ENCODE measurements at regions not wholly inside any gene's neighbourhood (a gene's known extent, or its start where the extent isn't known, plus 50 kb on each side); places are given as distances from the start of the nearest gene placed in this dataset.

DNA sequence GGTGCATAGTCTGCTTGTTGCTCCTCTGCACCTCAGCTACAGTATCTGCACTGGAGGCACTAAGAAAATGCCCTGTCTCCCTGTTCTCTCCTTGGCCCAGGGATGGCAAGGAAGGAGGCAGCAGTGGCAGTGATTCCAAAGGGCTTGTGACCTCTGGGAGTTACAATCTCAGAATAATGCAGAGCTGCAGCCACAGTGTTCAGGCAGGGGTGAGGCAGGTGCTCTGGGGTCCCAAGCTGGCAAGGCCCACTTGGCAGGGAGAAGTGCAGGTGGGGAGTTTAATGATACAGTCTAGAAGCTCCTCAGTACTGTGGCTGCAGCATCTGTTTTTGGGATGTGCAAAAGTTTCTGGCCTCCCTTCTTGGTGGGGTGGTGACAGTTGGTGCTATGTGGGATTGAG, 456.4 kb downstream of the CCSER2 start:
- no peak for DNase-seq (ENCODE audit: low read depth)

DNA sequence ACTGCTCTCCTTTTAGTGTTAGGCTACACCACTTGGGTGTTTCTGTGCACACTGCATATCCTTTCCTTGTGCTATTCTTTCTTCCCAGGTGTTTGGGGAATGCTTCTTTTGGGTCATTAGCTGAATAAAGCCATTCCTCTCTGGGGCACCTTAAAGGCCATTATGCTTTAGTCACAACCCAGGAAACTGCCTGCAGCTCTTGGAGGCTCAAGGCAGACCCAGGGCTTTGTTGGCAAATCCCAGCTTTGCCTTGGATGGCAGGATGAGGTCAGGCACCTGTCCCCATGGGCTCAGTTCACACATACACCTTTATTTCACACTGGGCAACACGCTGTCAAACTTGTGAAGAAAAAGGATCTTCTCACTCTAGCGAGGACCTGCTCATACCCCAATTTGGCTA, 460.6 kb downstream of the CCSER2 start:
- no peak for DNase-seq (ENCODE audit: low read depth)

DNA sequence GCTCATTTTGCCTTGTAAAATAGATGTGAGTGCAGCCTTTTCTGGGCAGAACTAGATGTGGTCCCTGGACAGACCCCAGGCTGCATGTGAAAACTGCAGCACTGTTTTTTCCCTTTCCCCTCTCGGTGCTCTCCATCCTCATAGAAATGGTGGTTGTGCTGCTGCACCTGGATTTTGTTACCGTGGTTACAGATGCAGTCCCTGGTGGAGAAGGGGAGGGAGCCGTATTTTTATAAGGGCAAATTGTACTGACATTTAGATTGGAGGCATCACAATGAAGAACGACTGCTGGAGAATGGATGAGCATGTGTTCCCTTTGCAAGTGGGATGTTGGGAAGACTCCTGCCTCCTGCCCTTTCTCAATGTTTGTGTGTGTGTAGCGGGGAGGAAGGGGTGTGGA, 469.9 kb downstream of the CCSER2 start:
- no peak for DNase-seq (ENCODE audit: low read depth)

DNA sequence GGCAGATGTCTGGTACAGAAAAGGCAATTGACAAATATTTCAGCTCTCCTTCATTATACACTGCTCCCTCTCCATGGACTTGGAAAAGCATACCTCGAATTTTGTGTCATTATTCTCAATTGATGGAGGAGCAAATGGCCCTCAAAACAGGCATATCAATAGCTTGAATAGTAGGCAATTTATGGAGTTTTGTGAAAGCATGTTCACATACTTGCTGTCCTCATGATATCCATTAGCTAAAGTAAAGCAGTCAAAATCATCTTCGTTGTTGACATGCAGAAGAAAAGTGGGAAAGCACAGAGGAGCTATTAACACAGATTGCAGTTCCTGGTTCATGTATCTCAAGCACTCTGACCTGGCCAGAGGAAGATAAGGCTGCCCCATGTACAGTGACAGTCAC, 472.8 kb downstream of the CCSER2 start:
- DNase-seq (ENCODE audit: low read depth): no peak

DNA sequence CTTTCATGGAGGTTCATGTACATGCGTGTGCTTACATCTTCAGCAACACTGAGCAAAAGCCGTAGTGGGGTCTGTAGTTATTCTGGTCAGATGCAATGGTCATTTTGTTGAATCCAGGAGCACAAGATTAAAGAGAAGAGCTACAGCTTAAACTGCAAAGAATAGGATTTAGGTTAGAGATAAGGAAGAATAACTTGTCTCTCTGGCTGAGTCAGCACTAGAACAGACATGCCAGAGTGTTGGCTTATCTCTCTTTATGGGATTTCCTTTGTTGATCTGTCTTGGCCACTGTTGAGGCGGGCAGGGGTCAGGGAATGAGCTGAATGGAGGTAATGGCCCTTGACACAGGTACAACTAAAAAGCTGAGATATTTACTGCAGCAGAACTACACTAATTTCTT, 473.5 kb downstream of the CCSER2 start:
- no peak for DNase-seq (ENCODE audit: low read depth)

DNA sequence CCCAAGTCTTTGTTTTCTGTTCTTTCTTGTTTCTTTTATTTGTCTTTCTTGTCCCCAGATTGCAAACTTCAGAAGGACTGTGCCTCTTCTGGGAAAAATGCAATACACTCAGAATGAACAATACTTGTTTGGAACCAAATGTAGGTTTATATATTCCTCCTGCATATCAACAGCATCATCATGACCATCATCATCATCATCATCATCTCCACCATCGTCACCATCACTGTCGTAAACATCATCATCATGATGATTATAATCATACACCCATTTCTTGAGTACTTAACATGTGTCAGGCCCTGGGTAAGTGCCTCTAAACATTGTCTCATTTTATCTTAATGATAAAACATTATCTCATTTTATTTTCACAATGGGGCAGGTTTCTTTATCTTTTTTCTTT, 476.8 kb downstream of the CCSER2 start:
- DNase-seq (ENCODE audit: low read depth): no peak

DNA sequence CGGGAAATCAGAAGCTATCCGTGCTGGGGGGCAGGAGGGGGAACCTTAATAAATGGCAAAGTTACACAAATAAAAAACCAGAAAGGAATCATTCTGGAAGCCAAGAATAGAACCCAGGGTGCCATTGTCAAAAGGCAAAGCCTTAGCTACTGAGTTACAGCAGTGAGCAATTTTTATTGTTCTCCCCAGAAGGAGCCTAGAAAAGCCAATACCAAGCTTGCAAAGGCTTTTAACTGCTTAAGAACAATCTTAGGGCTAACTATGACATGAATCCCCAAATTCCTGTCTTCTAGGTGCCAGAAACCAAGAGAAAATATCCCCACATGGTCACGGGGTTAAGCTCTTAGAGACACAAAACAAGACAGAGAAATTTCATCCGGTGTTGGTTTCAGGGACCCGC, 482.7 kb downstream of the CCSER2 start:
- no peak for DNase-seq (ENCODE audit: low read depth)

DNA sequence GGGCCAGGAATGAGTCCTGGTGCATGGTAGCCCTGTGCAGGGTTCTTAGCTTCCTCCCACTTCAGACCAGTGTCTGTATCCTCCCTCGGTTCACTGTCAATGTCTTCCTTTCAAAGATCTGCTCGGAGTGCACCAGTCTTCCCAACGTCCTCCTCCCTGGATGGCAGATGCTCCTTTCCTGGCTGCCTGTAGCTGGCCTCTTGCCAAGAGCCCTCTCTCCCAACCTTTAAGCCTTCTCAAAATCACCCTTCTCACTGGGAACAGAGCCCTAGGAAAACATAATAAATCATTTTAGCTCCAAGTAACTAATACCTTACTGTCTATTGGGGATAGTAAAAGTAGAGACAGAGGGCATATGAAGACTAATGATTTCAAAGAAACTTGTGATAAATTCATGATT, 490.6 kb downstream of the CCSER2 start:
- DNase-seq (ENCODE audit: low read depth): no peak

DNA sequence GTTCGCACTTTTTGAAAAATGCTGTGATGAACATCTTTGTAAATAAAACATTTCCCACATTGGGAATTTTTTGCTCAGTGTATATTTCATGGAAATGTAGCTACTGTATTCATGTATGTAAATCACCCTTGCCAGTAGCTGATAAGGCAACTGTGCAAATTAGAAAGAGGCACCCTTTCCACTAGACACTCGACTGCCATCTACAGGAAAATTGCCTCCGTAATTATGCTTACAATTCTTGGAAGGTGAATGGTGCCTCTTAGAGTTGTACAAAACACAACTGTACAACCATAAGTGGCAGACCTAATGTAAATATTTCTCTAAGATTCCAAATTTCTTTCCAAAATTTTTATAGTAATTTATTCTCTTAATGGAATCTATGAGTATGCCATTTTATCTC, 491.7 kb downstream of the CCSER2 start:
- no peak for DNase-seq (ENCODE audit: low read depth)

DNA sequence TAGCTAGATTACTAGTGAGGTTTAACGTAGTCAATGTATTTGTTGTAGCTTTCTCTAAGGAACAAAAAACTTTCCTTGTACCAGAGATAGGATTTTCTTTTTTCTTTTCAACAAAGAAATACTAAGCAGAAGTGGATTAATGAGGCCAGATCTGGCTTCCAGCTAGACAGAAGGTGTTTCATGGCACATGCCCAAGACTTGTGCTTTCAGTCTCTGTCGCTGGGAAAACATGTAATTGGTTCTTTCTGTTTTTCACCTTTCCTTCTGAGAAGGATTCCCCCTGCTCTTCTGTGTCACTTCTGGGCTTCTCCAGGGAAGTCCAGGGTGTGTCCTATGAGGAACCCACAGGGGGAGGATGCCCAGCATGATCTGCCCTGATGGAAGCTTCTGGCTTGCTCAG, 492.2 kb downstream of the CCSER2 start:
- DNase-seq (ENCODE audit: low read depth): no peak

DNA sequence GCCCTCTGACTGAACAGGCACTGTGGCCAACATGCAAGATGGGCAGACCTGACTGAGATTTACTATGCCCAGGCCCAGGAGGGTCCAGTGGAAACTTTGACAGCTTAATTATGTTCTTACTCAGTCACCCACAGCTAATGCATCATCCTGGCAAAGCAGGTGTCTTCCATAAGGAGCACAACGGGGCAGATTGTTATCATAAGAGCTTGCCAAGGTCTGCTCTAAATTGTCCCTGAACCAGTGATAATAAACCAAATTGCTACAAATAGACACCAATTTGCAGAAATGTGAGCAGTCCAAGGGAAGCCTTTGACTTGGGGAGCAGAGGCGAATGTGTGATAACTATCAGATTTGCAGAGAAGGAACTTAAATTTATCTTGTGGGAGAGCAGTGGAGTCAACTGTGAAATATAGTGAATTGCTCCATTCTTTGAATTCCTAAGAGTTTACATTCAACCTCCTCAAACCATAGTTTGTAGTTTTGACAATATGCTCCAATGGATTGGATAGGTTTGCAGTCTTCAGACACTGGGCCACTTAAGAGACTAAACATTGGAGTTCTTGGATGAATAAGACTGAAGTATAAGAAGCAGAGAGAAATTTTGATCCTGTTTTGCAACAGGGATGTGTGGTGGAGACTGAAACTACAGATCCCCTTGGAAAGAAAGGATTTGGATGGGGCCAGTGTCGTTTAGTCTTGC, 494.7 kb downstream of the CCSER2 start:
- peak; percentile 47 for DNase-seq (ENCODE audit: low read depth)

DNA sequence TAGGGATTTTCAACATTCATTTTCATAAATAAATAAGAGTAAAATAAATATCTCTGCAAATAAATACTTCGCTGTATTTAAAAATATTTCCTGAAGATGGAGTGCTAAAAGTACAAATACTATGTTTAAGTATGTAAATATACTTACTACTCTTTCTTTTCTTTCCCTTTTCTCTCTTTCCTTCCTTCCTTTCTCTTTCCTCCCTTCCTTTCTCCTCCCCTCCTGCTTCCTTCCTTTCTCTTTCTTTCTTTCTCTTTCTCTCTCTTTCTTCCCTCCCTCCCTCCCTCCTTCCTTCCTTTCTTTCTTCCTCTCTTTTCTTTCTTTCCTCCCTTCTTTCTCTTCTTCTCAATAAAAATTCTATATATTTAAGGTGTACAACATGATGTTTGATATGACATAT, 496.1 kb downstream of the CCSER2 start:
- no peak for DNase-seq (ENCODE audit: low read depth)

DNA sequence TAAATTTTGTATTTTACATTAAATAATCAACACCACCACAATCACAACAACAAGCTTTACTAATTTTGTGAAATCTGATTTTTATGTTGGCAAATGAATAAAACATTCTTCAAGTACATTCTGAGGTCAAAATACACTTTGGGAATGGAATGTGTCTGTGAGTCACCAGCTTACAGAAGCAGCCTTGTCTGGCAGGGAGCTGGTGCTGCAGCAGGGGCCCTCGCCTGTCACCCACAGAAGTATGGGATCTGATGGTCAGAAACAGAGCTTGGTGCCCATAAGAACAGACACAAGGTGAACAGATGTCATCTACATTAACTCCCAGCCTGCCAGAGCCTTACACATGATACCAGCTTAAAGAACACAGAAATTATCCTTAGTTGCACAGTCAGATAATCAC, 496.9 kb downstream of the CCSER2 start:
- DNase-seq (ENCODE audit: low read depth): peak; percentile 80

DNA sequence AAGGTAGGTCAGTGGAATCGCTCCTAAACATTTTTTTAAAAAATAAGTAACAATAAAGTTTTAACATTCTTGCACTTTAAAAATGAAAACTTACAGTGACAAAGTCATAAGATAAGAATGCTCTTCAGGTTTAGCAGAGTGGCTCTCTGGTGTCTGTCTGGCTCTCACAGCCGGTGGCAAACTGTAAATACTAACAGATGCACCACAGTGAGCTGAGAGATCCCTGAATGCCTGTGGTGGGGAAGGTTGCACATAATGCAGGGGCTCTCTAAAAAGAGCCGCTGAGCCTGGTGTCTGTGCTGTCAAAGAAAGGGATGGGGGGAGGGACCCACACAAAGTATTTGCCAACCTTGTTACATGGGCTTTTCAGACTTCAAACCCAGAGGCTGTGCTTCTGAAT, 498.3 kb downstream of the CCSER2 start:
- DNase-seq (ENCODE audit: low read depth): peak; percentile 38

DNA sequence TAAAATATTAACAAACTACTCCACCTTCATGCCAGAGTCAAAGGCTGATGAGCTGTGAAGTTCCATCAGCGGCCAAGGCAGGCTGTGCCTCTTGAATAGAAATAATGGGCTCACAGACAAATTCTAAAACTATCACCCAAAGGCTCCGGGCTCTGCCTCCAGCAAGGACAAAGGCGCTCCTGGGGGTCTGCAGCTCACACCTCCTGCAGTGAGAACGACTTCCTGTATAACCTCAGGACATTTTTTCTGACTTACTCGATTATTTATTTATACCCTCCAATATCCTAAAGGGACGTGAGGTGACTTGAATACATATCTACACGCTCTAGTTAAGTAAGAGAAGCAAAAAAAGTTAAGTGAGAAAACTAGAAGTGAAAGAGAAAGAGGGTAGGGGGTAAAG, 500.7 kb downstream of the CCSER2 start:
- DNase-seq (ENCODE audit: low read depth): peak; percentile 62

DNA sequence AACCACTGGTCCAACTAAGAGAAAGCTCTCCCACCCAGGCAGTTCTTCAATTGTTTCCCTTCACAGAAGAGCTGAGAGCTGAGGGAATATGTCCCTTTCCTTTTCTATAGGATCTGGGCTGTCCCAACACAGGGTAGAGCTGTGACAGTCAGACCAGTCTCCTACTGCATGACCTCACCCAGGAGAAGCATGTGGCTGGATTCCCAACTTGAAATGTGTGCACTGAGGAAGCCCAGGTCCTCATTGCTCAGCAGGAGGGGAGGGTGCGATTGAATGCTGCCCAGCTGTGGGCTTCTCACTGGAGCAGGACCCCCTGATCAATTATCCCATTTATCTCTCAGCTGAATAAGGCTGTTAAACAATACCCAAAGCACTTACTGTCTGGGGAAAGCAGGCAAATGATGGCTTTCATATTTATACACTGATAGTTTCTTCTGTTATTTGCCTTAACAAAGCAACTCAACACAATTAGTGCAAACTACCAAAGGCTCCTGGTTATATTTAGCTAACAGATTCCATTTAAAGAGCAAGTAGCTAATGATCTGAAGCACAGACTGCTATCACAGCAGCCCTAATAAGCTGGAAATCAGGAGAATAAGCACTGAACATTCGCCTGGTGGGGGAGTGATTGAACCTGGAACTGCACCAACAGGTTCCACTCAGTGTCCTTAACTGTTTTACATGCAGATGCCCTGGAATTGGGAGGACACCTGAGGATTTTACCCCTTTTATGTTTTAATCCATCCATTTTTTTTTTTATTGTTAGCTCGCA, 508.8 kb downstream of the CCSER2 start:
- DNase-seq (ENCODE audit: low read depth): no peak

DNA sequence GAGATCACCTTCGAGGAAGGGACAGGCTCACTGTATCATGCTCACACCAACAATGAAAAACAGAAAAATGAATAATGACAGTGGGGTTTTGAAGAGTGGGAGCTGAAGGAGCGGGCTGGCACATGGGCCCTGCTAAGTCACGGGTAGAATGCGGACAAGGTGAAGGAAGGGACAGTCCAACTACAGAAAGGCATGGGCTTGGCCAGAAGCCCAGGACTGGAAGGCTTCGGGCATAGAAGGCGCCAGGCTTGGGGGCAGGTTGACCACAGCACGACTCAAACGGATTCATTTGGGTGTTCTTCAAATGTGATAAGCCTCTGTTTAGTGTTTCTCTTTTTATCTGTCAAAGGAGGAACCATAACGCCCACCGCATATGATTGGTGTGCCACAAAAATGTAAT, 509.5 kb downstream of the CCSER2 start:
- peak; percentile 78 for DNase-seq (ENCODE audit: low read depth)

DNA sequence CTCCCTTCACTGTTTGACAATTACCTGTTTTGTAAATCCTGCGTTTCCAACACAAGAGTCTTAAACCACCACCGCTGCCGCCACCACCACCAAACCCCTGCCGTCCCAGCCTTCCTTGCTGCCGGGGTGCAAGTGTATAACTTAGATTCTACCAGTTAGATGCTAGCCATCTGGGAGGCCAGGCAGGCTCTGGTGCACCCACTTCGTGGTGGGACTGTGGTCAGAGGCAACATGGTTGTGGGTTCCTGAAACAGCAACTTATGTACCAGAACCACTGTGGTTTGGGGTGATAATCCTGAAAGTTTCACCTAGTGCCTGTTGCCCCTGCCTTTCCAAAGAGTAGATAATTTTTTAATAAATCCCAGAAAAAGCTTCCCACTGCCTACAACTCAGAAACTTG, 510.5 kb downstream of the CCSER2 start:
- no peak for DNase-seq (ENCODE audit: low read depth)

DNA sequence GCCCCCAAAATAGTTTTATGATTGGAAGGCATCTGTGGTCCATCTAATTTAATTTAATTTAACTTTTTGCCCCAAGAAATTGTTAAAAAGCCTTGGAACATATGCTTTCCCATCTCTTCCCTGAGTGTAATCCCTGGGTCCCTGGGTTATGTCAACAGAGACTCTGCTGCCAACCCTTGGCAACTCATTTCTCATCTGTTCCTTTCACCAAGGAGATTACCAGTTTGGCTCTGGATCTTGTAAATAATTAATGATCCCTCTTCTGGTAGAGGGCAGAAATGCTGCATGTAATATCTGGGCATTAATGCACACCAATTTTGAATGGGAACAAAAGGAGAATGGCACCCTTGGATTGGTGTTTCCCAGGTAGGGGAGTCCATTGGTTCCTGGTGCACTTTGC, 514.2 kb downstream of the CCSER2 start:
- DNase-seq (ENCODE audit: low read depth): no peak

DNA sequence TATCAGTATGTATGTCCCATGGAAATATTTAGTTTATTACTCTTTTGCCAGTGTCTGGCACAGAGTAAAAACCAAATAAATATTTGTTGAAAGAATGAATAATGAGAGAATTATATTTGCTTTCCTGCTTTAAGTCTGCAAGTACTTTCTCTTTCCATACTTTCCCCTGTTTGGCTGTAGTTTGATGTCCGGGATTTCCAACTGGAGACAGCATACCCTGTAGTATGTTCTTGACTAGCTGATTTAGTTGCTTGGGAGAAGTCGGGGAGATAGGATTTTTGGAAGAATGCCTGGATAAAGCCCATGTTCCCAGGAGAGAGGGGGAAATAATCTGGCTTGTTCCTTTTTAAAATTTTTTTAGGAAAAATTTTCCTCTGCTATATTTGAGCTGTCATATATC, 516.1 kb downstream of the CCSER2 start:
- DNase-seq (ENCODE audit: low read depth): no peak

DNA sequence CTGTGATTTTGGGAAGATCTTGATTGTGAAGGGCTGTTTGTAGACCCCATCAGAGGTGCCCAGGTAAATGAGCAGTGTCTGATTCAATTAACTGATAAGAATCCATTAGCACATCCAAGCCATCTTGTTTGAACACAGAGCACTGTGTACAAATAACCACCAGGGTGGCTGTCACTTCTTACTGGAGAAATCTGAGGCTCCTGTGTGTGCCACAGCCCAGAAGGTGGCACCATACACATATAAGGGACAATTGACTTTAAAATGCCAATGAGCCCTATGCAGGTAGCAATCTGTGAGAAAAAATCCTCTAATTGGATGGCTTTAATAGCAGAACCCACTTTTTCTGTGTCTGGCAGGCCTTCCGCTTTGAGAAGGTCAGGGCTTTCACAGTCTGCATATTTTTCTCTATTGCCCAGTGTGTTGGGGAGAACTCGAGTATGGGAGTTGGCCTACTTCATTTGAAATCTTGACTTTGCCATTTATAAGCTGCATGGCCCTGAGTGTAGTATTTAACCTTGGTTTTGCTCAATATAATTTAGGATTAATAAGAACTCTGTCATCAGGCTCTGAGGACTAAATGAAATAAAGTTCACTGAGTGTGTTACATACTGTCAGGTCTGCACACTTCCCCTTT, 517.4 kb downstream of the CCSER2 start:
- no peak for DNase-seq (ENCODE audit: low read depth)

DNA sequence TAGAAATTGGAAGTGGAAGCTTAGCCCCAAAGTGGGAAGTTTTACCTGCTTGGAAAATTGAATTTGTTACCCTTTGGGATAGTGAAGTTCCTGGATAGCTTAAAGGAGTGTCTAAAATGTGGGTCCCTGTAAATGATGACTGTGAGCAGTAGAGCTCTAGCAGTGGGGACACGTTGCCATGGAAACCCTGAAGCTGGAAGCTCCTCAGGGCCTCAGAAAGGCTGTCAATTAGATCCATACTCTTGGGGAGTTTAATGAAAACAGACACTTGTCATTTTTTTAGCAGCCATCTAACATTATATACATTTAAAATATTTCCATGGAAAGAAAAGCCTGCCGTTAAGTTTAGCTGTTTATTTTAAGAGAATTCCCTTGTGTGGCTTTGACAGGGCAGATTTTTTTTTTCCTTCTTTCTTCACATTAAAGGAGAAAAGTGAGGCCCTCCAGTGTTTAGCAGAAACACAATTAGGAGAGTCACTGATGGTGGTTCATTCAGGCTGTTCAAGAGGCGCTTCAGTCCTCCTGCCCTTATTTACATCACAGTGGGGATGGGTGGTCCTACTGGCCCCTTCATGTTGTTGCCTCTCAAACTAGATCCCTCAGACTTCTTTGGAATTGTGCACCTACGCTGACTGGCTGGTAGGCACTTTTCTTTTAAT, 518.4 kb downstream of the CCSER2 start:
- DNase-seq (ENCODE audit: low read depth): no peak

DNA sequence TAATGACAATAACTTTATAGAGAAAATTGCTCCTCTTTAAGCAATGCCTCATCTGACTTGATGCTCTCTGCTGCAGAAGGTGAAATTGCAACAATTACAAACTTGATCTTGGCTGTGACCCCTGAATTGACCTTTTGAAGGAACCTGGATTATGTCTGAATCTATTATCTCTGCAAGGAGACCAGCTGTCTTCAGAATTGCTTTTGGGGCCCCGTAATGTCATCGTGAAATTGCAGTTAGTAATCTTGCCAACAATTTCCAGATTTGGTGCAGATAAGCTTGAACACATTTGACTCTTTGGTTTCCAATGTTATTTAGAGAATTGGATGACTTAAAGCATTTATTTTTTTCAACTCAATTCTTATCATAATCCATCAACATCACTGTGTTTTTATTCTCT, 520.6 kb downstream of the CCSER2 start:
- DNase-seq (ENCODE audit: low read depth): no peak

All from M059J (cell line).